Body of pancreas (tissue), 4 donors: ENCODE measurements at regions not wholly inside any gene's neighbourhood (a gene's known extent, or its start where the extent isn't known, plus 50 kb on each side); places are given as distances from the start of the nearest gene placed in this dataset.

Experiments used
- CTCF ChIP-seq, 7 experiments: fragments of 450-650 bp in 4 of 7; fragments of 200-600 bp in 3 of 7; sonication (generic) in 3 of 7; IDR thresholded peaks; one replicate each; pipeline ENCODE4 v1.5.1; 2016 to 2019; ENCODE audit warnings: antibody characterized with exemption in 7 of 7
- POLR2A ChIP-seq, 3 donors: fragments of 450-650 bp; IDR thresholded peaks; one replicate each; pipeline ENCODE4 v1.6.1; 2016; ENCODE audit warnings: antibody characterized with exemption in 3 of 3, mild to moderate bottlenecking in 2 of 3

- TF ChIP-seq CTCF (IDR thresholded peaks at IDR 0.05) (no peak), POLR2A (IDR thresholded peaks at IDR 0.05) (no peak)
These were observed 212.0 kb upstream of the TBX20 start for GRCh38 chr7:35465791-35466336.
